ENCODE measurements at regions not wholly inside any gene's neighbourhood (a gene's known extent, or its start where the extent isn't known, plus 50 kb on each side); places are given as distances from the start of the nearest gene placed in this dataset.

DNA sequence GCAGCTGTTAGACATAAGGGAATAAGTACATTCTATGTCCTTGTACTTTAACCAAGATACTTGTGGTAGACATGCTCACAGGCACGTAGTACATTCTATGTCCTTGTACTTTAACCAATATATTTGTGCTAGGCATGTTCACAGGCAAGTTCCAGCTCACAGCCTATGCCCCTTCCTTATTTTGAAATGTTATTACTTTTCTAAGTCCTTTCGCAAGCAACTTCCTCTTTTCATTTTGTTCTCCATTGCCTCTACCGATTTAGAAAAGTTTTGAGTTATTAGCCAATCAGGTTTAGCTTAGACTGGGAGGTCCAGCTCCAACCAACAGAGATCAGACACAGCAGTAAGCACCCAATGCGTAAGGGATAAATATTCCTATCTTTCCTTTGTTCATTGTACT, 60.1 kb upstream of the NUDT7 start:
- intact Hi-C loops (cut with DNase I; ENCODE audit: low total_unique reads): loop anchor here (5.0 to 10.0 kb wide), 2 partner anchors 57 to 425 kb away; no protein-coding TSS in a partner anchor
- no peak overlapping the region for H3K27ac ChIP-seq
- DNase-seq (no peak), ATAC-seq (no peak)
- H3K9me3 ChIP-seq: no peaks in the 10 kb centered on the region
- in situ Hi-C loops (cut with MboI; ENCODE audit: low sequenced_read_pairs in 4 of 4): no loop called here
- H3K4me1 ChIP-seq: no peaks in the 10 kb centered on the region
- peaks cover 0 to 3% (median 0%) of the 10 kb centered on the region in 3 donors for H3K27me3 ChIP-seq
- H3K36me3 ChIP-seq: no peaks in the 10 kb centered on the region
- no peak for TF ChIP-seq POLR2A (IDR thresholded peaks at IDR 0.05)
- TF ChIP-seq, protein P1, sequence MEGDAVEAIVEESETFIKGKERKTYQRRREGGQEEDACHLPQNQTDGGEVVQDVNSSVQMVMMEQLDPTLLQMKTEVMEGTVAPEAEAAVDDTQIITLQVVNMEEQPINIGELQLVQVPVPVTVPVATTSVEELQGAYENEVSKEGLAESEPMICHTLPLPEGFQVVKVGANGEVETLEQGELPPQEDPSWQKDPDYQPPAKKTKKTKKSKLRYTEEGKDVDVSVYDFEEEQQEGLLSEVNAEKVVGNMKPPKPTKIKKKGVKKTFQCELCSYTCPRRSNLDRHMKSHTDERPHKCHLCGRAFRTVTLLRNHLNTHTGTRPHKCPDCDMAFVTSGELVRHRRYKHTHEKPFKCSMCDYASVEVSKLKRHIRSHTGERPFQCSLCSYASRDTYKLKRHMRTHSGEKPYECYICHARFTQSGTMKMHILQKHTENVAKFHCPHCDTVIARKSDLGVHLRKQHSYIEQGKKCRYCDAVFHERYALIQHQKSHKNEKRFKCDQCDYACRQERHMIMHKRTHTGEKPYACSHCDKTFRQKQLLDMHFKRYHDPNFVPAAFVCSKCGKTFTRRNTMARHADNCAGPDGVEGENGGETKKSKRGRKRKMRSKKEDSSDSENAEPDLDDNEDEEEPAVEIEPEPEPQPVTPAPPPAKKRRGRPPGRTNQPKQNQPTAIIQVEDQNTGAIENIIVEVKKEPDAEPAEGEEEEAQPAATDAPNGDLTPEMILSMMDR (IDR thresholded peaks at IDR 0.05 in 4 of 5, conservative IDR thresholded peaks at IDR 0.05 in 1 of 5): no peak
- no peak overlapping the region for H3K4me3 ChIP-seq

DNA sequence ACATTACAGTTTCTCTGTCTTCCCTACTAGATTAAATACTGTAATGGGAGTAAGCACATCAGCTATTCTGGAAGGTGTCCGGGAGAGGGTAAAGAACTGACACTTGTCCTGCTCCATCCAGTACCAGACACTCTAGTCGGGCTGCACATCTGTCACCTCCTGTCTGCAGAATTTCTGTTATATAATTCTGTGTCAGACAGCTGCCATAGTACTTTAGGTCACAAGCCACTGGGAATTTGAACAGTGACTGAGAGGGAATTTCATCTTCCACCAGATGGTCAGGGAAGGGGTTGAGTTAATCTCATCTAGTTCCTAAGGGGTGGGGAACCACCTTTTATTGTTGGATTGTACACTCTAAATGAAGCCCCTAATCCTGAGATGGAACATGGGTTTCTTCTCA, 58.6 kb upstream of the NUDT7 start:
- DNase-seq: no peak
- H3K36me3 ChIP-seq: no peaks in the 10 kb centered on the region
- in situ Hi-C loops (cut with MboI; ENCODE audit: low sequenced_read_pairs in 4 of 4): no loop called here
- H3K4me3 ChIP-seq: no peak overlapping the region
- H3K9me3 ChIP-seq: no peaks in the 10 kb centered on the region
- H3K27ac ChIP-seq: no peak overlapping the region
- no peaks in the 10 kb centered on the region for H3K4me1 ChIP-seq
- TF ChIP-seq, protein P1 (IDR thresholded peaks at IDR 0.05 in 4 of 5, conservative IDR thresholded peaks at IDR 0.05 in 1 of 5): no peak
- no peak for TF ChIP-seq POLR2A (IDR thresholded peaks at IDR 0.05)
- ATAC-seq: no peak
- H3K27me3 ChIP-seq: peaks cover 0 to 3% (median 0%) of the 10 kb centered on the region in 3 donors
- intact Hi-C loops (cut with DNase I; ENCODE audit: low total_unique reads): loop anchor here (5.0 to 10.0 kb wide), 2 partner anchors 59 to 426 kb away; no protein-coding TSS in a partner anchor

DNA sequence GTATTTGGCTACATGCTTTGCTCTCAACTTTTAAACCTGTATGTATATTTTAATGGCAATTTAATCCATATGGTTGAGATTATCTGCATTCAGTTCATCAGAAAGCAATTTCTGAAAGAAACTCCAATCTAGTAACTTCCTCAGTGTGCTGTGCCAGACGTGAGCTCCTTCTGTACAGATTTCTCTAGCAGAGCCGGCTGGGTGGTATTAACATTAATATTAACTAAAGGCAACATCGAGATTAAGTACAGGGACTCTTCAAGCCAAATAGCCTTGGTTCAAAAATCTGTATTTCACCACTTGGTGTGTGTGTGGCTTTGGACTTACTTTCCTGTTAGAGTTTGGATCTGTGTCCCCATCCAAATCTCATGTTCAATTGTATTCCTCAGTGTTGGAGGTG, 55.5 kb upstream of the NUDT7 start:
- H3K4me3 ChIP-seq: no peak overlapping the region
- in situ Hi-C loops (cut with MboI; ENCODE audit: low sequenced_read_pairs in 4 of 4): no loop called here
- no peak for TF ChIP-seq POLR2A (IDR thresholded peaks at IDR 0.05)
- TF ChIP-seq, protein P1 (IDR thresholded peaks at IDR 0.05 in 4 of 5, conservative IDR thresholded peaks at IDR 0.05 in 1 of 5): no peak
- H3K27ac ChIP-seq: no peak overlapping the region
- no peaks in the 10 kb centered on the region for H3K36me3 ChIP-seq
- intact Hi-C loops (cut with DNase I; ENCODE audit: low total_unique reads): loop anchor here (10.0 kb wide), 1 partner anchor 62 kb away; no protein-coding TSS in a partner anchor
- no peak for ATAC-seq
- H3K27me3 ChIP-seq: no peaks in the 10 kb centered on the region
- DNase-seq: no peak
- no peaks in the 10 kb centered on the region for H3K9me3 ChIP-seq
- H3K4me1 ChIP-seq: no peaks in the 10 kb centered on the region

DNA sequence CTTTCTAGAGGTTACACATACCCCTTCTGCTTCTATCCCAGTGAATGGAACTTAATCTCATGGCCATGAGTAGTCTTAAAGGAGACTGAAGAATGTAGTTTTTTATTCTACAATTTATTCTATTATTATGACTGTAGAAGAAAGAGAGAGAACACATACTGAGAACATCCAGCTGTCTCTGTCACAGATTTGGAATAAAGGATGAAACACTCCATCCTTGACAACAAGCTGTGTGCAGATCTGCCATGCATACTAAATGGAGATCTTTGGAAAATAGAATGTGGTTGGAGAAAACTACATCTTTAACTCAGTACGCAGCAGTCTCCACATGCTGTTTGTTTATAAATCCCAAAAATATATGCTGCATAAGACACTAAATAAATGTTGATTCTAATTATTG, 54.1 kb upstream of the NUDT7 start:
- no peak for ATAC-seq
- Histone ChIP-seq H3K4me1 (no peaks in the 10 kb centered on the region), H3K36me3 (no peaks in the 10 kb centered on the region), H3K27ac (no peak overlapping the region), H3K4me3 (no peak overlapping the region), H3K9me3 (no peaks in the 10 kb centered on the region), H3K27me3 (no peaks in the 10 kb centered on the region)
- TF ChIP-seq, protein P1 (IDR thresholded peaks at IDR 0.05 in 4 of 5, conservative IDR thresholded peaks at IDR 0.05 in 1 of 5): no peak
- no peak for TF ChIP-seq POLR2A (IDR thresholded peaks at IDR 0.05)
- in situ Hi-C loops (cut with MboI; ENCODE audit: low sequenced_read_pairs in 4 of 4) (no loop called here), intact Hi-C loops (cut with DNase I; ENCODE audit: low total_unique reads) (loop anchor here (10.0 kb wide), 1 partner anchor 63 kb away; no protein-coding TSS in a partner anchor)
- DNase-seq: no peak

DNA sequence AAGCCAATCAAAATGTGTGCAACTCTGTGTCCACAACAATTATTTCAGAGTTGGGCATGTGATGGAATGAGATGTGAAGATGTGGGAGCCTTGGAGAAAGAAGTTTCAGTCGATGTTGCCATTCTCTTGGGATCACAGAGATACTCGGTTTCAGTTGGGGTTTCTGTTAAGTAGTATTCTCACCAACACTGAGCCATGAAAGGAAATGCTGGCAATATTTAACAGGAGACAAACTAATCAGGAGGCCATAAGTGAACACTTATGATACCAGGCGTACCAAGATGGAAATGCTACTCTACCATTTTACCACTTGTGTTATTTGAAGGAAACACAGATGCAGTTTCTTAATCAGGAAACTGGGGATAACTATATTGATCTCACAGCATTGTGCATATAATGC, 53.3 kb upstream of the NUDT7 start:
- no peak overlapping the region for H3K27ac ChIP-seq
- no peaks in the 10 kb centered on the region for H3K4me1 ChIP-seq
- no peak for ATAC-seq
- no peaks in the 10 kb centered on the region for H3K9me3 ChIP-seq
- H3K36me3 ChIP-seq: no peaks in the 10 kb centered on the region
- no peak for TF ChIP-seq POLR2A (IDR thresholded peaks at IDR 0.05)
- TF ChIP-seq, protein P1 (IDR thresholded peaks at IDR 0.05 in 4 of 5, conservative IDR thresholded peaks at IDR 0.05 in 1 of 5): no peak
- intact Hi-C loops (cut with DNase I; ENCODE audit: low total_unique reads) (loop anchor here (10.0 kb wide), 1 partner anchor 64 kb away; no protein-coding TSS in a partner anchor), in situ Hi-C loops (cut with MboI; ENCODE audit: low sequenced_read_pairs in 4 of 4) (no loop called here)
- H3K4me3 ChIP-seq: no peak overlapping the region
- no peak for DNase-seq
- no peaks in the 10 kb centered on the region for H3K27me3 ChIP-seq

Measured in gastrocnemius medialis (tissue), 4 donors.